ENCODE measurements at regions not wholly inside any gene's neighbourhood (a gene's known extent, or its start where the extent isn't known, plus 50 kb on each side); places are given as distances from the start of the nearest gene placed in this dataset.

DNA sequence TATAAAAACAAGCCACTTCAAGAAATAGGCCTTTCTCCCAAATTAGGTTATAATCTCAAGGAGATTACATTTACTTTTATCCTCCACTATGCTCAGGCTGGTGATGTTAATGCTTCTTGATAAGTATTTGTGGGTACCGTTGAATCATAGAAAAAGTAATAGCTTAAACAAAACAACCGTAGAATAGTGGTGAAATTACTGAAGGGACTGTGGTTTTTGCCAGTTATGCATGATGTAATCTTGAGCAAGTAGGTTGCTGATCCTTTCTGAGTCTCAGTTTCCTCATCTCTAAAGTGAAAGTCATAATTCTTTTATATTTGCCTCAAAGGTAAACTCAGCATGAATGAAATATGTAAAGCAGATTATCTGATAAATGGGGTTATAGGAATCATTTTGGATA is 187.3 kb upstream of the JAG1 start:
- TF ChIP-seq CTCF (IDR thresholded peaks at IDR 0.05), result no peak
- no peak for TF ChIP-seq POLR2A (IDR thresholded peaks at IDR 0.05; ENCODE audit: low read depth)
- no peak for TF ChIP-seq EP300 (IDR thresholded peaks at IDR 0.05)
